A673 (cell line): ENCODE measurements at regions not wholly inside any gene's neighbourhood (a gene's known extent, or its start where the extent isn't known, plus 50 kb on each side); places are given as distances from the start of the nearest gene placed in this dataset.

Experiments used
- BruUV-seq: library from RNA; stranded (reverse); fragments of 400-500 nt; replicated peaks from 2 replicates; lab custom pipeline; 2021; lab: Mats Ljungman, UMichigan
- CTCF ChIA-PET: fragments of 300-600 bp; sonication (Branson Sonifier 250); formaldehyde crosslinking; loops from one replicate; lab custom pipeline; 2022; ENCODE audit warnings: antibody characterized with exemption; lab: Charles Lee
- POLR2A ChIA-PET: fragments of 300-600 bp; sonication (Branson Sonifier 250); formaldehyde crosslinking; loops from one replicate; lab custom pipeline; 2022; ENCODE audit warnings: antibody characterized with exemption; ENCODE audit not compliant: low non-redundant PET; lab: Charles Lee
- DNase-seq: peaks from one replicate; pipeline ENCODE4 v3.0.0-alpha.2; 2015; ENCODE audit warnings: low spot score
- H3K27ac ChIP-seq: fragments of 200-600 bp; sonication (generic); 2 replicates; pipeline ENCODE4 v1.5.1; 2016; ENCODE audit warnings: mixed run types, low read depth, mild to moderate bottlenecking, mixed read lengths, antibody characterized with exemption, low read length; ENCODE audit not compliant: poor library complexity, severe bottlenecking
- H3K27me3 ChIP-seq: fragments of 200-600 bp; sonication (generic); replicated peaks from 2 replicates; pipeline ENCODE4 v1.6.1; 2017; ENCODE audit warnings: mixed run types, low read depth, mild to moderate bottlenecking, mixed read lengths, antibody characterized with exemption, low read length; ENCODE audit not compliant: insufficient read depth, poor library complexity
- H3K36me3 ChIP-seq: fragments of 200-600 bp; sonication (generic); 2 replicates; pipeline ENCODE4 v1.6.1; 2016; ENCODE audit warnings: mixed run types, mild to moderate bottlenecking, mixed read lengths, antibody characterized with exemption, low read length; ENCODE audit not compliant: insufficient read depth, poor library complexity, severe bottlenecking
- H3K4me1 ChIP-seq: fragments of 200-600 bp; sonication (generic); 2 replicates; pipeline ENCODE4 v1.6.1; 2017; ENCODE audit warnings: mixed run types, mild to moderate bottlenecking, mixed read lengths, antibody characterized with exemption, low read length; ENCODE audit not compliant: insufficient read depth, poor library complexity, severe bottlenecking
- H3K4me3 ChIP-seq: fragments of 200-600 bp; sonication (generic); 2 replicates; pipeline ENCODE4 v1.5.1; 2016; ENCODE audit warnings: low read depth, mixed run types, mild to moderate bottlenecking, mixed read lengths, low read length; ENCODE audit not compliant: poor library complexity, severe bottlenecking
- H3K9me3 ChIP-seq: fragments of 200-600 bp; sonication (generic); 2 replicates; pipeline ENCODE4 v1.6.1; 2016; ENCODE audit warnings: mixed run types, low read depth, mild to moderate bottlenecking, mixed read lengths, antibody characterized with exemption, low read length; ENCODE audit not compliant: poor library complexity, severe bottlenecking
- EZH2 ChIP-seq: fragments of 200-600 bp; sonication (generic); IDR thresholded peaks from 2 replicates; pipeline ENCODE4 v1.6.1; 2017; ENCODE audit warnings: borderline replicate concordance, low read depth, mild to moderate bottlenecking, mixed read lengths, antibody characterized with exemption, low read length; ENCODE audit not compliant: poor library complexity, severe bottlenecking
- intact Hi-C: fragments of 100-400 bp; cut with micrococcal nuclease; formaldehyde crosslinking; loops from one replicate; pipeline ENCODE4 v1.10.0; 2022; ENCODE audit not compliant: unreplicated experiment
- TF ChIP-seq, protein P1 (sequence below): fragments of 300-800, 200-600 bp; sonication (generic); conservative IDR thresholded peaks from 2 replicates; pipeline ENCODE4 v1.5.1; 2017; ENCODE audit warnings: low read depth, mild to moderate bottlenecking, antibody characterized with exemption, low read length, moderate library complexity, mixed read lengths

GRCh38 chr2:235142601-235143000 is 190.8 kb downstream of the SH3BP4 start:
- intact Hi-C loops: no loop called here
- no peak for TF ChIP-seq EZH2
- TF ChIP-seq, protein P1, sequence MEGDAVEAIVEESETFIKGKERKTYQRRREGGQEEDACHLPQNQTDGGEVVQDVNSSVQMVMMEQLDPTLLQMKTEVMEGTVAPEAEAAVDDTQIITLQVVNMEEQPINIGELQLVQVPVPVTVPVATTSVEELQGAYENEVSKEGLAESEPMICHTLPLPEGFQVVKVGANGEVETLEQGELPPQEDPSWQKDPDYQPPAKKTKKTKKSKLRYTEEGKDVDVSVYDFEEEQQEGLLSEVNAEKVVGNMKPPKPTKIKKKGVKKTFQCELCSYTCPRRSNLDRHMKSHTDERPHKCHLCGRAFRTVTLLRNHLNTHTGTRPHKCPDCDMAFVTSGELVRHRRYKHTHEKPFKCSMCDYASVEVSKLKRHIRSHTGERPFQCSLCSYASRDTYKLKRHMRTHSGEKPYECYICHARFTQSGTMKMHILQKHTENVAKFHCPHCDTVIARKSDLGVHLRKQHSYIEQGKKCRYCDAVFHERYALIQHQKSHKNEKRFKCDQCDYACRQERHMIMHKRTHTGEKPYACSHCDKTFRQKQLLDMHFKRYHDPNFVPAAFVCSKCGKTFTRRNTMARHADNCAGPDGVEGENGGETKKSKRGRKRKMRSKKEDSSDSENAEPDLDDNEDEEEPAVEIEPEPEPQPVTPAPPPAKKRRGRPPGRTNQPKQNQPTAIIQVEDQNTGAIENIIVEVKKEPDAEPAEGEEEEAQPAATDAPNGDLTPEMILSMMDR: no peak
- Histone ChIP-seq H3K36me3 (no peaks in the 10 kb centered on the region), H3K4me3 (no peak overlapping the region), H3K4me1 (peaks cover 7% of the 10 kb centered on the region), H3K27me3 (no peaks in the 10 kb centered on the region), H3K9me3 (no peaks in the 10 kb centered on the region), H3K27ac (no peak overlapping the region)
- BruUV-seq: no TSS peak
- no peak for DNase-seq
- CTCF ChIA-PET: no interaction called here
- POLR2A ChIA-PET: no interaction called here

DNA sequence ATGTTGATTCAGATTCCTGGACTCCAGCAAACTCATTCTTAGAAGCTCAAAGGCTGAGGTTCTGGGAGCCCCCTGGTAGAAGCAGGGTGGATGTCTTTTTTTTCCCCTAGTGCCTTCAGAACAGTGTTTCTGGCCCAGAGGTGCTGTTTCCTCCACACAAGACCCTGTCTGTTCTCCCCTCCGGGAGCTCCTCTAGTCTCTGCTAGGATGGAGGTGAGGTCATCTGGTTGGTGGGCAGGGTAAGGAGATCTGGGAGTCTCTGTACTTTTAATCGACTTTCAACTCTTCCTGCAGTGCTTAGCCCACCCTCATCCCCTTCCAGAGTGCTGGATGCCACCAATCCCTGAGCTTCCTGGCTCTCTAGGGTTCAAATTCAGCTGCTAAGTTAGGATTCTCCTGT is 192.0 kb downstream of the SH3BP4 start:
- DNase-seq: no peak
- intact Hi-C loops: no loop called here
- no peaks in the 10 kb centered on the region for H3K9me3 ChIP-seq
- no peak for TF ChIP-seq EZH2
- peaks cover 7% of the 10 kb centered on the region for H3K4me1 ChIP-seq
- H3K36me3 ChIP-seq: no peaks in the 10 kb centered on the region
- ChIA-PET CTCF (no interaction called here), POLR2A (no interaction called here)
- BruUV-seq: no TSS peak
- no peak overlapping the region for H3K27ac ChIP-seq
- no peak overlapping the region for H3K4me3 ChIP-seq
- H3K27me3 ChIP-seq: no peaks in the 10 kb centered on the region

GRCh38 chr2:235144291-235144690 is 192.5 kb downstream of the SH3BP4 start:
- Histone ChIP-seq H3K27ac (no peak overlapping the region), H3K4me3 (no peak overlapping the region), H3K4me1 (peaks cover 7% of the 10 kb centered on the region), H3K36me3 (no peaks in the 10 kb centered on the region), H3K9me3 (no peaks in the 10 kb centered on the region), H3K27me3 (no peaks in the 10 kb centered on the region)
- BruUV-seq: no TSS peak
- intact Hi-C loops: no loop called here
- CTCF ChIA-PET: no interaction called here
- no peak for DNase-seq
- POLR2A ChIA-PET: no interaction called here
- TF ChIP-seq EZH2: no peak
- TF ChIP-seq, protein P1: no peak

DNA sequence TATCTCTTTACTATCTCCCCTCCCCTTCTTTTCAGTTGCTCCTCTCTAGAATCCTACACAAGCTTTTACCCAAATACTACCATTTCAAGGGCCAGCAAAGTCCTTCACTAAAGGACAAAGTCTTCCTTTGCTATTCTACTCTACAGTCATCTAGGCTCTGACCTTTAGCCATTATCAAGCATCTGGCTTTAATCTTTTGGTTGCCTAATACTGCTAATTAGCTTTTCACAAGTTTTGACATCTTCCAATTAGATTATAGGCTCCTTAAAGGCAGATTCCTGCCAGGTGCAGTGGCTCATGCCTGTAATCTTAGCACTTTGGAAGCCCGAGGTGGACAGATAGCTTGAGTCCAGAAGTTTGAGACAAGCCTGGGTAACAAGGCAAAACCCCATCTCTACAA is 194.4 kb downstream of the SH3BP4 start:
- TF ChIP-seq EZH2: no peak
- TF ChIP-seq, protein P1: no peak
- peaks cover 7% of the 10 kb centered on the region for H3K4me1 ChIP-seq
- intact Hi-C loops: no loop called here
- BruUV-seq: no TSS peak
- ChIA-PET POLR2A (no interaction called here), CTCF (no interaction called here)
- no peak overlapping the region for H3K4me3 ChIP-seq
- DNase-seq: no peak
- H3K27ac ChIP-seq: no peak overlapping the region
- no peaks in the 10 kb centered on the region for H3K27me3 ChIP-seq
- H3K9me3 ChIP-seq: no peaks in the 10 kb centered on the region
- no peaks in the 10 kb centered on the region for H3K36me3 ChIP-seq
